ENCODE measurements at regions not wholly inside any gene's neighbourhood (a gene's known extent, or its start where the extent isn't known, plus 50 kb on each side); places are given as distances from the start of the nearest gene placed in this dataset.

DNA sequence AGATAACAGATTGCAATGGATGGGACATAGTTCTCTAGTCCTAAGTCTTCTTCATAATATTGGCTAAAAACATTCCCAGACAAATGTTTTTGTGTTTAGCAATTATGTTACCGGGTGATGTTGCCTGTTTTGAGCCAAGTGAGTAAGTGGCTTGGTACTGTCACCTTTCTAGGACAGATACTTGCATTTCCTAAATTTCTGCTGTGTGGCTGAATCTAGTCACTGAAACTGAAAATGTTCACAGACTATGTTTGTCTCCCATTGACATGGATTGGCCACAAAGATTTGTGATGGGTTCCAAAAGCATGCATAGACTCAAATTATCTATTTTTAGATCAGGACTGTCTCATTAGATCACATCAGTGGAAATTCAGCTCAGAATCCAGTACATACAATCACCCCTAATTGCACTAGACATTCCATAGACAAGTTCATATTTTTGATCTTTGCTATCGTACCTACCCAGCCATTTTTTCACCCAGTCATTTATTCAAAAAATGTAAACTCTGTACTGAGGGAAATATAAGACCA lies 1222.1 kb upstream of the AUTS2 start:
- FAIRE-seq (no peak), DNase-seq (no peak)
- Histone ChIP-seq H3K27me3 (ENCODE audit: control insufficient read depth, insufficient read depth, low read length) (no peaks in the 10 kb centered on the region), H3K36me3 (ENCODE audit: control insufficient read depth in 2 of 3, insufficient read depth in 3 of 3, low read length in 3 of 3) (no peaks in the 10 kb centered on the region), H3K4me1 (ENCODE audit: control insufficient read depth in 2 of 3, insufficient read depth in 2 of 3, low read depth in 1 of 3, low read length in 3 of 3) (no peaks in the 10 kb centered on the region), H3K27ac (ENCODE audit: low read depth in 2 of 2, low read length in 2 of 2) (no peak overlapping the region), H3K9me3 (ENCODE audit: control insufficient read depth in 2 of 3, insufficient read depth in 1 of 3, low read length in 3 of 3) (no peaks in the 10 kb centered on the region), H3K9ac (ENCODE audit: low read length in 3 of 3) (no peak overlapping the region), H3K4me3 (ENCODE audit: low read length in 3 of 3) (no peak overlapping the region)
- intact Hi-C loops (cut with DNase I) = no loop called here
- TF ChIP-seq, protein P1, sequence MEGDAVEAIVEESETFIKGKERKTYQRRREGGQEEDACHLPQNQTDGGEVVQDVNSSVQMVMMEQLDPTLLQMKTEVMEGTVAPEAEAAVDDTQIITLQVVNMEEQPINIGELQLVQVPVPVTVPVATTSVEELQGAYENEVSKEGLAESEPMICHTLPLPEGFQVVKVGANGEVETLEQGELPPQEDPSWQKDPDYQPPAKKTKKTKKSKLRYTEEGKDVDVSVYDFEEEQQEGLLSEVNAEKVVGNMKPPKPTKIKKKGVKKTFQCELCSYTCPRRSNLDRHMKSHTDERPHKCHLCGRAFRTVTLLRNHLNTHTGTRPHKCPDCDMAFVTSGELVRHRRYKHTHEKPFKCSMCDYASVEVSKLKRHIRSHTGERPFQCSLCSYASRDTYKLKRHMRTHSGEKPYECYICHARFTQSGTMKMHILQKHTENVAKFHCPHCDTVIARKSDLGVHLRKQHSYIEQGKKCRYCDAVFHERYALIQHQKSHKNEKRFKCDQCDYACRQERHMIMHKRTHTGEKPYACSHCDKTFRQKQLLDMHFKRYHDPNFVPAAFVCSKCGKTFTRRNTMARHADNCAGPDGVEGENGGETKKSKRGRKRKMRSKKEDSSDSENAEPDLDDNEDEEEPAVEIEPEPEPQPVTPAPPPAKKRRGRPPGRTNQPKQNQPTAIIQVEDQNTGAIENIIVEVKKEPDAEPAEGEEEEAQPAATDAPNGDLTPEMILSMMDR (IDR thresholded peaks at IDR 0.05; ENCODE audit: borderline replicate concordance, extremely low read depth, insufficient read depth) = no peak

DNA sequence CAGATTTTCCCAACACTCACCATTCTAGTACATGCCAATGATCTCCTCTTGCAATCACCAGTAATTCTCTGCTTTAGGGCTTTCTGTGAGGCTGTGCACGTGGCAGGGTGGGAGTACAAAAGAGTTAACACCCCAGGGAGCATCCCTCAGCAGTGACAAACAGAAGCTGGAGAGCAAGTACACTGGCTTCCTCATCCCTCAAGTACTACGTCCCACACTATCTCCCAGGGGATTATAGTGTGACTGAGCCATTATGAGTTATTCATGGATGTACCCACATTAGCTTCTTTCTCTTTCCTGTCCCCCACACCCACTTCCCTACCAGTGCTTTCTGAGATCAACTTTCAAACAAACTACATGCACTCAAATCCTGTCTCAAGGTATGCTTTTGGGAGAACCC lies 1216.5 kb upstream of the AUTS2 start:
- Histone ChIP-seq H3K4me1 (ENCODE audit: control insufficient read depth in 2 of 3, insufficient read depth in 2 of 3, low read depth in 1 of 3, low read length in 3 of 3) (no peaks in the 10 kb centered on the region), H3K27me3 (ENCODE audit: control insufficient read depth, insufficient read depth, low read length) (no peaks in the 10 kb centered on the region), H3K36me3 (ENCODE audit: control insufficient read depth in 2 of 3, insufficient read depth in 3 of 3, low read length in 3 of 3) (no peaks in the 10 kb centered on the region), H3K27ac (ENCODE audit: low read depth in 2 of 2, low read length in 2 of 2) (no peak overlapping the region), H3K4me3 (ENCODE audit: low read length in 3 of 3) (no peak overlapping the region), H3K9me3 (ENCODE audit: control insufficient read depth in 2 of 3, insufficient read depth in 1 of 3, low read length in 3 of 3) (peaks cover 0 to 4% (median 0%) of the 10 kb centered on the region in 3 donors), H3K9ac (ENCODE audit: low read length in 3 of 3) (no peak overlapping the region)
- TF ChIP-seq, protein P1 (IDR thresholded peaks at IDR 0.05; ENCODE audit: borderline replicate concordance, extremely low read depth, insufficient read depth) = no peak
- FAIRE-seq (no peak), DNase-seq (no peak)
- intact Hi-C loops (cut with DNase I) = no loop called here

DNA sequence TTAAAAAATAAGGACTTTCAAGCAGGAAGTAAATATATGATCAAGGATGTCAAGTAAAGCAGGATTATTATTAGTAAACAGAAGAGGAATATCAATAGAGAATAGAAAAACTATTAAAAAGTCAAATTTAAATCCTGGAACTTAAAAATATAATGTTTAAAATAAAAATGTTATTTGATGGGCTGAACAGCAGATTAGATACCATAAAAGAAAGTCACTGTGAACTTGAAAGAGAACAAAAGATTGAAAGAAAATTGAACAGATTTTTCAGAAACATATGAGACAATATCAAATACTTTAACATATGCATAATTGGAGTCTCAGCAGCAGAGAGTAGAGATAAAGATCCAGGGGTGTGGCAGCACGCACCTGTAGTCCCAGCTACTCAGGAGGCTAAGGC lies 1213.7 kb upstream of the AUTS2 start:
- Histone ChIP-seq H3K9ac (ENCODE audit: low read length in 3 of 3) (no peak overlapping the region), H3K27ac (ENCODE audit: low read depth in 2 of 2, low read length in 2 of 2) (no peak overlapping the region), H3K27me3 (ENCODE audit: control insufficient read depth, insufficient read depth, low read length) (no peaks in the 10 kb centered on the region), H3K9me3 (ENCODE audit: control insufficient read depth in 2 of 3, insufficient read depth in 1 of 3, low read length in 3 of 3) (peaks cover 0 to 4% (median 0%) of the 10 kb centered on the region in 3 donors), H3K4me3 (ENCODE audit: low read length in 3 of 3) (no peak overlapping the region), H3K36me3 (ENCODE audit: control insufficient read depth in 2 of 3, insufficient read depth in 3 of 3, low read length in 3 of 3) (no peaks in the 10 kb centered on the region), H3K4me1 (ENCODE audit: control insufficient read depth in 2 of 3, insufficient read depth in 2 of 3, low read depth in 1 of 3, low read length in 3 of 3) (no peaks in the 10 kb centered on the region)
- TF ChIP-seq, protein P1 (IDR thresholded peaks at IDR 0.05; ENCODE audit: borderline replicate concordance, extremely low read depth, insufficient read depth) = no peak
- no peak for FAIRE-seq
- intact Hi-C loops (cut with DNase I) = no loop called here
- no peak for DNase-seq

DNA sequence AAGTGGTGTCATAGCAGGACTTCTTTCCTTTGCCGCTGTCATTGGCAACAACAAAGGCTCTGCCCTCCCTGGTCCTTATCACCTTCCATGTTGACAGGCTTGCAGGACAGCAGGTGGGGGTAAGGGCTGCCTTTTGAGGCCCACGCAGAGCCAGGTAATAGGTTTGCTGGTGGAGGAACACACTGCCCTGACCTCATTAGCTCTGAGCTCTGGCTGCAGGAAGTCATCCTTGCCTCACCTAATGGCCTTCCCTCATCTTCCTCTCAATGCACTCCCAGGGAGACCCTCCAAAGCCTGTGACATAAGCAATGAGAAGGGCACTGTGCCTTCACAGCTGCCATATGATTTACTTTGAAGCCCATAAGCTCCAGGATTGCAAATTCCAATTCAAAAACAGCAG lies 1205.2 kb upstream of the AUTS2 start:
- Histone ChIP-seq H3K4me3 (ENCODE audit: low read length in 3 of 3) (no peak overlapping the region), H3K9ac (ENCODE audit: low read length in 3 of 3) (no peak overlapping the region), H3K4me1 (ENCODE audit: control insufficient read depth in 2 of 3, insufficient read depth in 2 of 3, low read depth in 1 of 3, low read length in 3 of 3) (no peaks in the 10 kb centered on the region), H3K27me3 (ENCODE audit: control insufficient read depth, insufficient read depth, low read length) (no peaks in the 10 kb centered on the region), H3K36me3 (ENCODE audit: control insufficient read depth in 2 of 3, insufficient read depth in 3 of 3, low read length in 3 of 3) (no peaks in the 10 kb centered on the region), H3K9me3 (ENCODE audit: control insufficient read depth in 2 of 3, insufficient read depth in 1 of 3, low read length in 3 of 3) (no peaks in the 10 kb centered on the region), H3K27ac (ENCODE audit: low read depth in 2 of 2, low read length in 2 of 2) (no peak overlapping the region)
- no peak for DNase-seq
- TF ChIP-seq, protein P1 (IDR thresholded peaks at IDR 0.05; ENCODE audit: borderline replicate concordance, extremely low read depth, insufficient read depth) = no peak
- no peak for FAIRE-seq
- intact Hi-C loops (cut with DNase I) = no loop called here

All from kidney (tissue), 13 donors.